GM12864 (cell line): ENCODE measurements at regions not wholly inside any gene's neighbourhood (a gene's known extent, or its start where the extent isn't known, plus 50 kb on each side); places are given as distances from the start of the nearest gene placed in this dataset.

Source experiments
- DNase-seq: peaks from one replicate; pipeline ENCODE4 v3.0.0-alpha.2; 2011; ENCODE audit warnings: low read depth
- H3K4me3 ChIP-seq: 2 replicates; pipeline ENCODE4 v1.5.1; 2011; ENCODE audit warnings: mild to moderate bottlenecking, low read depth, low read length, control low read depth
- CTCF ChIP-seq: IDR thresholded peaks from 2 replicates; pipeline ENCODE4 v1.5.1; 2011; ENCODE audit warnings: low read depth, mild to moderate bottlenecking, moderate library complexity, low read length, control low read depth, inconsistent platforms; ENCODE audit errors: missing control alignments

- H3K4me3 ChIP-seq, result no peak overlapping the region
- TF ChIP-seq CTCF, result no peak
- DNase-seq, result no peak
Observed at GRCh38 chr13:62333466-62333865, 917.8 kb upstream of the PCDH20 start.

- no peak for DNase-seq
- no peak for TF ChIP-seq CTCF
- no peak overlapping the region for H3K4me3 ChIP-seq
Observed at GRCh38 chr13:62331384-62331783, 915.7 kb upstream of the PCDH20 start.

- DNase-seq, result no peak
- H3K4me3 ChIP-seq, result no peak overlapping the region
- no peak for TF ChIP-seq CTCF
Observed at GRCh38 chr13:62327367-62327766, 911.7 kb upstream of the PCDH20 start.

GRCh38 chr13:62324842-62325241 lies 909.2 kb upstream of the PCDH20 start:
- no peak overlapping the region for H3K4me3 ChIP-seq
- no peak for DNase-seq
- TF ChIP-seq CTCF, result no peak

- no peak for DNase-seq
- TF ChIP-seq CTCF, result no peak
- H3K4me3 ChIP-seq, result no peak overlapping the region
Observed at GRCh38 chr13:62321895-62322294, 906.2 kb upstream of the PCDH20 start.

- no peak for DNase-seq
- no peak for TF ChIP-seq CTCF
- H3K4me3 ChIP-seq, result no peak overlapping the region
Observed at GRCh38 chr13:62321139-62321538, 905.5 kb upstream of the PCDH20 start.
